HL-60/S4 treated with retinoic acid at 250 ng/mL for 4 days and 3 days (cell line): ENCODE measurements at regions not wholly inside any gene's neighbourhood (a gene's known extent, or its start where the extent isn't known, plus 50 kb on each side); places are given as distances from the start of the nearest gene placed in this dataset.

Experiments used
- in situ Hi-C: fragments of 300-500 bp; cut with MboI; formaldehyde crosslinking; loops from 2 replicates; pipeline ENCODE4 v1.7.0; 2022; ENCODE audit warnings: low sequenced_read_pairs

- in situ Hi-C loops = no loop called here
Observed at GRCh38 chr6:17047889-17048288, 54.0 kb upstream of the STMND1 start.

GRCh38 chr6:17045581-17046322 lies 56.1 kb upstream of the STMND1 start:
- in situ Hi-C loops = no loop called here

- in situ Hi-C loops = no loop called here
Observed at GRCh38 chr6:17043148-17043522, 58.7 kb upstream of the STMND1 start.

- in situ Hi-C loops = no loop called here
Observed at GRCh38 chr6:17042422-17043147, 59.3 kb upstream of the STMND1 start.

- in situ Hi-C loops = no loop called here
Observed at GRCh38 chr6:17039266-17039665, 62.6 kb upstream of the STMND1 start.

GRCh38 chr6:17038316-17038715 lies 63.5 kb upstream of the STMND1 start:
- in situ Hi-C loops = no loop called here

- in situ Hi-C loops = no loop called here
Observed at GRCh38 chr6:17036065-17036393, 65.8 kb upstream of the STMND1 start.

- in situ Hi-C loops = no loop called here
Observed at GRCh38 chr6:17035257-17036064, 66.4 kb upstream of the STMND1 start.

GRCh38 chr6:17033746-17034145 lies 68.1 kb upstream of the STMND1 start:
- in situ Hi-C loops = no loop called here

GRCh38 chr6:17032988-17033634 lies 68.7 kb upstream of the STMND1 start:
- in situ Hi-C loops = no loop called here

- in situ Hi-C loops = no loop called here
Observed at GRCh38 chr6:17032590-17032987, 69.3 kb upstream of the STMND1 start.

- in situ Hi-C loops = no loop called here
Observed at GRCh38 chr6:17031961-17032360, 69.9 kb upstream of the STMND1 start.

- in situ Hi-C loops = no loop called here
Observed at GRCh38 chr6:17027441-17027840, 74.4 kb upstream of the STMND1 start.

GRCh38 chr6:17022604-17023003 lies 79.2 kb upstream of the STMND1 start:
- in situ Hi-C loops = no loop called here

- in situ Hi-C loops = no loop called here
Observed at GRCh38 chr6:17021539-17021889, 80.3 kb upstream of the STMND1 start.

GRCh38 chr6:17020889-17021538 lies 80.8 kb upstream of the STMND1 start:
- in situ Hi-C loops = no loop called here

GRCh38 chr6:17018425-17018824 lies 83.4 kb upstream of the STMND1 start:
- in situ Hi-C loops = no loop called here

GRCh38 chr6:17017416-17017815 lies 84.4 kb upstream of the STMND1 start:
- in situ Hi-C loops = no loop called here

- in situ Hi-C loops = no loop called here
Observed at GRCh38 chr6:17015551-17016381, 86.1 kb upstream of the STMND1 start.

GRCh38 chr6:17015144-17015543 lies 86.7 kb upstream of the STMND1 start:
- in situ Hi-C loops = no loop called here
